Spleen (tissue), 7 donors: ENCODE measurements at regions not wholly inside any gene's neighbourhood (a gene's known extent, or its start where the extent isn't known, plus 50 kb on each side); places are given as distances from the start of the nearest gene placed in this dataset.

Experiments
- CTCF ChIP-seq, 11 experiments: fragments of 200-600 bp in 7 of 11; fragments of 450-650 bp in 4 of 11; sonication (generic) in 4 of 11; IDR thresholded peaks in 8 of 11; conservative IDR thresholded peaks in 3 of 11; 1 replicate in 7 of 11; 2 replicates in 4 of 11; pipeline versions ENCODE4 v1.4.0 to v1.8.0; 2016 to 2021; ENCODE audit warnings: antibody characterized with exemption in 11 of 11, inconsistent platforms in 4 of 11, mild to moderate bottlenecking in 1 of 11
- POLR2A ChIP-seq, 3 donors: fragments of 450-650 bp; IDR thresholded peaks; one replicate each; pipeline ENCODE4 v1.5.1; 2017; ENCODE audit warnings: antibody characterized with exemption in 3 of 3, mild to moderate bottlenecking in 1 of 3
- donor health status: DM: no; HTN: no; CAD: no; lungs with moderate emphysema.
- donor health status: DM: no; HTN: no; CAD: no.
- donor health status: DM: no; HTN: no; CAD: no.

GRCh38 chr11:11003226-11003625 is 145.4 kb upstream of the ZBED5 start:
- TF ChIP-seq POLR2A (IDR thresholded peaks at IDR 0.05) (no peak), CTCF (IDR thresholded peaks at IDR 0.05 in 8 of 11, conservative IDR thresholded peaks at IDR 0.05 in 3 of 11) (no peak)
